IMR-90 (cell line): ENCODE measurements at regions not wholly inside any gene's neighbourhood (a gene's known extent, or its start where the extent isn't known, plus 50 kb on each side); places are given as distances from the start of the nearest gene placed in this dataset.

Source experiments
- ATAC-seq: fragments of 200-7000 bp; cut with Tn5 transposase; 2 replicates; pipeline ENCODE4 v1.9.1; 2020; ENCODE audit warnings: low read depth, mild to moderate bottlenecking, moderate library complexity
- BruUV-seq: library from RNA; stranded (reverse); fragments of 400-500 nt; replicated peaks from 2 replicates; lab custom pipeline; 2021; lab: Mats Ljungman, UMichigan
- CTCF ChIA-PET: fragments of 300-600 bp; formaldehyde crosslinking; extraction: SDS; loops from one replicate; lab custom pipeline; 2021; ENCODE audit warnings: antibody characterized with exemption; lab: Yijun Ruan, JAX
- POLR2A ChIA-PET: fragments of 300-600 bp; sonication (Branson Sonifier 250); formaldehyde crosslinking; loops from one replicate; lab custom pipeline; 2022; ENCODE audit warnings: antibody characterized with exemption; ENCODE audit not compliant: unreplicated experiment; lab: Charles Lee
- DNase-seq: peaks from one replicate; pipeline ENCODE4 v3.0.0; 2013
- H2AFZ ChIP-seq: replicated peaks from 2 replicates; pipeline ENCODE3; 2013; ENCODE audit warnings: low read length, mild to moderate bottlenecking; ENCODE audit not compliant: poor library complexity
- H2AK5ac ChIP-seq: 2 replicates; pipeline ENCODE4 v1.6.1; 2013; ENCODE audit warnings: low read depth, low read length, inconsistent platforms
- H2AK9ac ChIP-seq: replicated peaks from 2 replicates; pipeline ENCODE3; 2013; ENCODE audit warnings: mild to moderate bottlenecking, low read depth, low read length, moderate library complexity; ENCODE audit not compliant: poor library complexity
- H2BK120ac ChIP-seq: 2 replicates; pipeline ENCODE4 v1.6.1; 2013; ENCODE audit warnings: low read depth, low read length, inconsistent platforms
- H2BK15ac ChIP-seq: 3 replicates; pipeline ENCODE4 v1.6.1; 2013; ENCODE audit warnings: low read depth, low read length, inconsistent platforms
- H2BK20ac ChIP-seq: 2 replicates; pipeline ENCODE4 v1.6.1; 2013; ENCODE audit warnings: low read depth, mild to moderate bottlenecking, inconsistent platforms, low read length, moderate library complexity
- H2BK5ac ChIP-seq: 2 replicates; pipeline ENCODE4 v1.6.1; 2013; ENCODE audit warnings: mild to moderate bottlenecking, low read depth, low read length, inconsistent platforms; ENCODE audit not compliant: poor library complexity, severe bottlenecking
- H3K14ac ChIP-seq: replicated peaks from 2 replicates; pipeline ENCODE4 v1.6.1; 2013; ENCODE audit warnings: low read depth, low read length, inconsistent platforms
- H3K18ac ChIP-seq: 2 replicates; pipeline ENCODE4 v1.6.1; 2013; ENCODE audit warnings: low read depth, low read length, control low read depth
- H3K23ac ChIP-seq: 2 replicates; pipeline ENCODE4 v1.6.1; 2013; ENCODE audit warnings: low read depth, low read length, inconsistent platforms
- H3K27ac ChIP-seq: 2 replicates; pipeline ENCODE4 v1.5.1; 2013; ENCODE audit warnings: mild to moderate bottlenecking, control low read depth, low read length; ENCODE audit not compliant: insufficient read depth
- H3K27me3 ChIP-seq: 2 replicates; pipeline ENCODE4 v1.6.1; 2013; ENCODE audit warnings: low read length; ENCODE audit not compliant: control insufficient read depth, insufficient read depth
- H3K36me3 ChIP-seq: 2 replicates; pipeline ENCODE4 v1.6.1; 2013; ENCODE audit warnings: low read length, mixed read lengths; ENCODE audit not compliant: control insufficient read depth, insufficient read depth
- H3K4ac ChIP-seq: 2 replicates; pipeline ENCODE4 v1.6.1; 2013; ENCODE audit warnings: low read depth, low read length, inconsistent platforms
- H3K4me1 ChIP-seq: 2 replicates; pipeline ENCODE4 v1.6.1; 2013; ENCODE audit warnings: low read length, mixed read lengths; ENCODE audit not compliant: control insufficient read depth, insufficient read depth
- H3K4me2 ChIP-seq: 2 replicates; pipeline ENCODE4 v1.6.1; 2013; ENCODE audit warnings: low read depth, mild to moderate bottlenecking, control low read depth, low read length, moderate library complexity
- H3K4me3 ChIP-seq: 2 replicates; pipeline ENCODE4 v1.5.1; 2013; ENCODE audit warnings: low read depth, mild to moderate bottlenecking, control low read depth, low read length, moderate library complexity; ENCODE audit not compliant: insufficient read depth
- H3K56ac ChIP-seq: 2 replicates; pipeline ENCODE4 v1.6.1; 2013; ENCODE audit warnings: low read length, inconsistent platforms; ENCODE audit not compliant: insufficient read depth; ENCODE audit errors: extremely low read depth
- H3K79me1 ChIP-seq, 2 experiments: 2 replicates each; pipeline ENCODE4 v1.6.1; 2013; ENCODE audit warnings: low read length in 2 of 2, inconsistent platforms in 1 of 2, low read depth in 1 of 2
- H3K9ac ChIP-seq: 2 replicates; pipeline ENCODE4 v1.6.1; 2013; ENCODE audit warnings: low read depth, low read length, control low read depth
- H3K9me1 ChIP-seq: 2 replicates; pipeline ENCODE4 v1.6.1; 2013; ENCODE audit warnings: low read length, inconsistent platforms; ENCODE audit not compliant: insufficient read depth
- H3K9me3 ChIP-seq: 2 replicates; pipeline ENCODE4 v1.6.1; 2013; ENCODE audit warnings: low read length; ENCODE audit not compliant: control insufficient read depth, insufficient read depth
- H4K20me1 ChIP-seq: 2 replicates; pipeline ENCODE4 v1.6.1; 2013; ENCODE audit warnings: low read length, inconsistent platforms; ENCODE audit not compliant: insufficient read depth
- H4K5ac ChIP-seq: 2 replicates; pipeline ENCODE4 v1.6.1; 2013; ENCODE audit warnings: mild to moderate bottlenecking, low read depth, low read length, control low read depth
- H4K8ac ChIP-seq, 2 experiments: 2 replicates each; pipeline ENCODE4 v1.6.1; 2013; ENCODE audit warnings: low read depth in 2 of 2, low read length in 2 of 2, control low read depth in 1 of 2, inconsistent platforms in 1 of 2
- H4K91ac ChIP-seq: 2 replicates; pipeline ENCODE4 v1.6.1; 2013; ENCODE audit warnings: low read depth, low read length, inconsistent platforms; ENCODE audit not compliant: insufficient read depth
- BHLHE40 ChIP-seq: fragments of 150-350 bp; IDR thresholded peaks from 2 replicates; pipeline ENCODE4 v1.6.1; 2016; ENCODE audit warnings: mild to moderate bottlenecking, low read depth, low read length
- CEBPB ChIP-seq: IDR thresholded peaks from 2 replicates; pipeline ENCODE4 v1.6.1; 2012; ENCODE audit warnings: low read depth, low read length, improper control_type of control experiment
- CHD1 ChIP-seq: IDR thresholded peaks from 2 replicates; pipeline ENCODE4 v1.6.1; 2012; ENCODE audit warnings: low read depth, low read length, improper control_type of control experiment
- CTCF ChIP-seq: conservative IDR thresholded peaks from 2 replicates; pipeline ENCODE4 v1.5.1; 2012; ENCODE audit warnings: mild to moderate bottlenecking, low read depth, low read length, improper control_type of control experiment
- ELK1 ChIP-seq: fragments of 150-350 bp; IDR thresholded peaks from 2 replicates; pipeline ENCODE4 v1.6.1; 2016; ENCODE audit warnings: low read depth, mild to moderate bottlenecking, low read length, moderate library complexity, borderline replicate concordance
- FOS ChIP-seq: fragments of 150-350 bp; IDR thresholded peaks from 2 replicates; pipeline ENCODE4 v1.6.1; 2016; ENCODE audit warnings: low read depth, low read length
- MAFK ChIP-seq: IDR thresholded peaks from 2 replicates; pipeline ENCODE4 v1.6.1; 2012; ENCODE audit warnings: low read depth, low read length, improper control_type of control experiment
- MAZ ChIP-seq: IDR thresholded peaks from 2 replicates; pipeline ENCODE4 v1.6.1; 2012; ENCODE audit warnings: low read depth, mild to moderate bottlenecking, low read length, improper control_type of control experiment, moderate library complexity, borderline replicate concordance
- MXI1 ChIP-seq: IDR thresholded peaks from 2 replicates; pipeline ENCODE4 v1.6.1; 2012; ENCODE audit warnings: low read depth, mild to moderate bottlenecking, low read length, moderate library complexity, borderline replicate concordance
- NFE2L2 ChIP-seq: fragments of 150-350 bp; IDR thresholded peaks from 2 replicates; pipeline ENCODE4 v1.6.1; 2016; ENCODE audit warnings: low read depth, mild to moderate bottlenecking, low read length
- POLR2A ChIP-seq: IDR thresholded peaks from 2 replicates; pipeline ENCODE4 v1.6.1; 2012; ENCODE audit warnings: mild to moderate bottlenecking, low read depth, low read length
- RAD21 ChIP-seq: IDR thresholded peaks from 2 replicates; pipeline ENCODE4 v1.6.1; 2012; ENCODE audit warnings: low read length, improper control_type of control experiment
- RCOR1 ChIP-seq: IDR thresholded peaks from 2 replicates; pipeline ENCODE4 v1.6.1; 2012; ENCODE audit warnings: mild to moderate bottlenecking, low read length, improper control_type of control experiment; ENCODE audit not compliant: insufficient replicate concordance
- RFX5 ChIP-seq: IDR thresholded peaks from 2 replicates; pipeline ENCODE4 v1.8.0; 2012; ENCODE audit warnings: low read depth, mild to moderate bottlenecking, low read length, moderate library complexity
- SMC3 ChIP-seq: fragments of 150-350 bp; IDR thresholded peaks from 2 replicates; pipeline ENCODE4 v1.6.1; 2016; ENCODE audit warnings: low read depth, mild to moderate bottlenecking, antibody characterized with exemption, low read length, moderate library complexity
- USF2 ChIP-seq: fragments of 150-350 bp; IDR thresholded peaks from 2 replicates; pipeline ENCODE4 v1.6.1; 2017; ENCODE audit warnings: mild to moderate bottlenecking, antibody characterized with exemption, low read length, low read depth
- dilution Hi-C: fragments of 300-500 bp; cut with HindIII; formaldehyde crosslinking; loops from one replicate; pipeline ENCODE4 v1.14.3; 2018; ENCODE audit warnings: low sequenced_read_pairs; ENCODE audit not compliant: unreplicated experiment
- in situ Hi-C: fragments of 300-500 bp; cut with MboI; formaldehyde crosslinking; loops from 3 replicates; pipeline ENCODE4 v1.14.3; 2019; ENCODE audit warnings: low sequenced_read_pairs, inconsistent platforms, mixed read lengths
- intact Hi-C: fragments of 100-400 bp; cut with micrococcal nuclease; formaldehyde crosslinking; loops from 2 replicates; pipeline ENCODE4 v1.10.0; 2022

DNA sequence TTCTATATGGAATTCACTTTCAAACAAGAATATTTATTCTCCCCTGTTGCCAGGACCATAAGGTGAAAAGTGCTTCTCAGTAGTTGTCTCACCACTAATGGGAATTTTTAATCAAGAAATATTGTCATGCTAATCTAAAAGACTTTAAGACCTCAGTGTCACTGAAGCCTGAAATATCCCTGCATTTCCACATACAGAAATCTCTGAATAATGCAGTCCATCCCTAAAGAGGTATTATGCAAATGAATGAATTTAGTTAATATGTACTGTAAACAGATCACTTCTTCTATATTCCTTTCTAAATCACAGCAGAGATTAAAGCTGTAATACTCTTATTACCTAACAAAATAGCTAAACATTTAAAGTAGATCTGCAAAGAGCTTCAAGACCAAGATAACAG lies 531.1 kb upstream of the CDH6 start:
- Histone ChIP-seq H2BK5ac (no peak overlapping the region), H4K20me1 (no peaks in the 10 kb centered on the region), H3K4me2 (no peak overlapping the region), H3K36me3 (no peaks in the 10 kb centered on the region), H3K9me3 (no peaks in the 10 kb centered on the region), H2AFZ (no peak overlapping the region), H3K23ac (no peak overlapping the region), H4K5ac (no peak overlapping the region), H2AK9ac (no peak overlapping the region), H2BK20ac (no peak overlapping the region), H3K9ac (no peak overlapping the region), H3K4me3 (no peak overlapping the region), H4K8ac (no peak overlapping the region), H3K4me1 (no peaks in the 10 kb centered on the region), H3K9me1 (no peaks in the 10 kb centered on the region), H3K56ac (no peak overlapping the region), H2BK120ac (no peak overlapping the region), H3K14ac (no peak overlapping the region), H3K18ac (no peak overlapping the region), H3K27ac (no peak overlapping the region), H4K91ac (no peak overlapping the region), H2AK5ac (no peak overlapping the region), H3K79me1 (no peaks in the 10 kb centered on the region), H3K27me3 (no peaks in the 10 kb centered on the region), H3K4ac (no peak overlapping the region), H2BK15ac (no peak overlapping the region)
- no peak for DNase-seq
- in situ Hi-C loops, result no loop called here
- intact Hi-C loops, result no loop called here
- ATAC-seq, result no peak
- ChIA-PET CTCF (no interaction called here), POLR2A (no interaction called here)
- dilution Hi-C loops, result no loop called here
- BruUV-seq, result no TSS peak
- TF ChIP-seq RAD21 (no peak), POLR2A (no peak), ELK1 (no peak), FOS (no peak), CTCF (no peak), BHLHE40 (no peak), CHD1 (no peak), SMC3 (no peak), NFE2L2 (no peak), RCOR1 (no peak), RFX5 (no peak), USF2 (no peak), CEBPB (no peak), MAZ (no peak), MXI1 (no peak), MAFK (no peak)
